ENCODE measurements at regions not wholly inside any gene's neighbourhood (a gene's known extent, or its start where the extent isn't known, plus 50 kb on each side); places are given as distances from the start of the nearest gene placed in this dataset.
"Not testable (repeated sequence)": the region's sequence is repeated elsewhere in the genome, so short reads cannot be mapped to it uniquely, and the experiment has no call there.

- no peak for DNase-seq
Measured at GRCh38 chr3:70736009-70736408, 423.6 kb upstream of the MDFIC2 start.

GRCh38 chr3:70734756-70735155, 422.3 kb upstream of the MDFIC2 start:
- DNase-seq: no peak

GRCh38 chr3:70731046-70731445, 418.6 kb upstream of the MDFIC2 start:
- DNase-seq: no peak

- no peak for DNase-seq
Measured at GRCh38 chr3:70729845-70730244, 417.4 kb upstream of the MDFIC2 start.

- no peak for DNase-seq
Measured at GRCh38 chr3:70728311-70728710, 415.9 kb upstream of the MDFIC2 start.

- no peak for DNase-seq
Measured at GRCh38 chr3:70726961-70727360, 414.5 kb upstream of the MDFIC2 start.

GRCh38 chr3:70726096-70726938, 413.9 kb upstream of the MDFIC2 start:
- no peak for DNase-seq

- no peak for DNase-seq
Measured at GRCh38 chr3:70722018-70722417, 409.6 kb upstream of the MDFIC2 start.

- DNase-seq: no peak
Measured at GRCh38 chr3:70716832-70717231, 404.4 kb upstream of the MDFIC2 start.

GRCh38 chr3:70712449-70713082, 400.1 kb upstream of the MDFIC2 start:
- DNase-seq: no peak

GRCh38 chr3:70703305-70704102, 391.1 kb upstream of the MDFIC2 start:
- no peak for DNase-seq

GRCh38 chr3:70702132-70702531, 389.7 kb upstream of the MDFIC2 start:
- no peak for DNase-seq

- DNase-seq: no peak
Measured at GRCh38 chr3:70684701-70685100, 372.3 kb upstream of the MDFIC2 start.

- not testable (repeated sequence) for DNase-seq
Measured at GRCh38 chr3:70675810-70676209, 363.4 kb upstream of the MDFIC2 start.

- DNase-seq: no peak
Measured at GRCh38 chr3:70658513-70659310, 346.3 kb upstream of the MDFIC2 start.

- no peak for DNase-seq
Measured at GRCh38 chr3:70657454-70657853, 345.0 kb upstream of the MDFIC2 start.

- no peak for DNase-seq
Measured at GRCh38 chr3:70647823-70648222, 335.4 kb upstream of the MDFIC2 start.

- no peak for DNase-seq
Measured at GRCh38 chr3:70647094-70647493, 334.7 kb upstream of the MDFIC2 start.

- DNase-seq: no peak
Measured at GRCh38 chr3:70646635-70647034, 334.2 kb upstream of the MDFIC2 start.

- no peak for DNase-seq
Measured at GRCh38 chr3:70640481-70640880, 328.0 kb upstream of the MDFIC2 start.

GRCh38 chr3:70635301-70635700, 322.9 kb upstream of the MDFIC2 start:
- DNase-seq: no peak

- no peak for DNase-seq
Measured at GRCh38 chr3:70631716-70632307, 319.4 kb upstream of the MDFIC2 start.

All from NCI-H524 treated with DMSO at 0.1 percent for 48 hours (cell line).